HCT116 (cell line): ENCODE measurements at regions not wholly inside any gene's neighbourhood (a gene's known extent, or its start where the extent isn't known, plus 50 kb on each side); places are given as distances from the start of the nearest gene placed in this dataset.

Experiments
- ATAC-seq: fragments of 200-7000 bp; cut with Tn5 transposase; 2 replicates; pipeline ENCODE4 v1.9.1; 2020; ENCODE audit warnings: mild to moderate bottlenecking, moderate library complexity
- BruUV-seq: library from RNA; stranded (reverse); fragments of 400-500 nt; replicated peaks from 2 replicates; lab custom pipeline; 2021; lab: Mats Ljungman, UMichigan
- CTCF ChIA-PET: fragments of 300-600 bp; sonication (Branson Sonifier 250); formaldehyde crosslinking; loops from one replicate; lab custom pipeline; 2021; ENCODE audit warnings: antibody characterized with exemption; lab: Charles Lee
- POLR2A ChIA-PET: fragments of 300-600, 350-600 bp; sonication (Branson Sonifier 250); formaldehyde crosslinking; loops from one replicate; lab custom pipeline; 2021; ENCODE audit warnings: antibody characterized with exemption; lab: Charles Lee
- RAD21 ChIA-PET, 2 experiments: fragments of 300-600 bp; sonication (Branson Sonifier 250); formaldehyde crosslinking; loops; one replicate each; lab custom pipeline; 2023; ENCODE audit warnings: low total read pairs in 2 of 2; ENCODE audit not compliant: uncharacterized antibody in 2 of 2, unreplicated experiment in 2 of 2, low non-redundant PET in 1 of 2; lab: Charles Lee
- DNase-seq: peaks from one replicate; pipeline ENCODE4 v3.0.0-alpha.2; 2010; ENCODE audit warnings: low read depth, low spot score
- H2AFZ ChIP-seq: fragments of 200-600 bp; shearing (Covaris generic), sonication (generic); 2 replicates; pipeline ENCODE4 v1.6.1; 2017; ENCODE audit warnings: low read depth, mixed run types, mixed read lengths, antibody characterized with exemption, low read length; ENCODE audit not compliant: poor library complexity, severe bottlenecking
- H3K27ac ChIP-seq: 2 replicates; pipeline ENCODE4 v1.5.1; 2012; ENCODE audit warnings: low read depth, low read length
- H3K27me3 ChIP-seq: fragments of 200-600 bp; sonication (generic); 2 replicates; pipeline ENCODE4 v1.6.1; 2016; ENCODE audit warnings: mixed run types, low read length, mixed read lengths; ENCODE audit not compliant: insufficient read depth
- H3K36me3 ChIP-seq, 2 experiments: fragments of 200-500 bp in 1 of 2; fragments of 200-600 bp in 1 of 2; sonication (Bioruptor generic) in 1 of 2; sonication (generic) in 1 of 2; 2 replicates each; pipeline versions ENCODE4 v1.5.1 to v1.6.1; 2014 to 2016; ENCODE audit warnings: low read length in 2 of 2, inconsistent platforms in 1 of 2, mixed read lengths in 1 of 2, mixed run types in 1 of 2; ENCODE audit not compliant: insufficient read depth in 2 of 2, control insufficient read depth in 1 of 2
- H3K4me1 ChIP-seq, 2 experiments: fragments of 200-600 bp in 1 of 2; sonication (generic) in 1 of 2; 2 replicates each; pipeline versions ENCODE4 v1.5.1 to v1.6.1; 2012 to 2017; ENCODE audit warnings: low read length in 2 of 2, inconsistent platforms in 1 of 2, mild to moderate bottlenecking in 1 of 2, mixed read lengths in 1 of 2, mixed run types in 1 of 2, moderate library complexity in 1 of 2; ENCODE audit not compliant: insufficient read depth in 2 of 2, control insufficient read depth in 1 of 2
- H3K4me2 ChIP-seq: fragments of 200-600 bp; sonication (generic); 2 replicates; pipeline ENCODE4 v1.6.1; 2017; ENCODE audit warnings: mixed run types, low read length, mixed read lengths
- H3K4me3 ChIP-seq, 2 experiments: fragments of 200-600 bp in 1 of 2; sonication (generic) in 1 of 2; replicated peaks in 1 of 2; 2 replicates each; pipeline ENCODE4 v1.5.1; 2011 to 2016; ENCODE audit warnings: low read length in 2 of 2, control low read depth in 1 of 2, low read depth in 1 of 2, mild to moderate bottlenecking in 1 of 2, mixed read lengths in 1 of 2, mixed run types in 1 of 2
- H3K79me2 ChIP-seq: fragments of 200-600 bp; sonication (generic); 2 replicates; pipeline ENCODE4 v1.6.1; 2017; ENCODE audit warnings: mild to moderate bottlenecking, mixed run types, low read length, moderate library complexity, mixed read lengths; ENCODE audit not compliant: insufficient read depth
- H3K9ac ChIP-seq: fragments of 200-600 bp; sonication (generic); 2 replicates; pipeline ENCODE4 v1.6.1; 2016; ENCODE audit warnings: low read length, mixed read lengths
- H3K9me2 ChIP-seq: fragments of 200-600 bp; sonication (generic), shearing (Covaris generic); 2 replicates; pipeline ENCODE4 v1.6.1; 2017; ENCODE audit warnings: mixed run types, mild to moderate bottlenecking, moderate library complexity; ENCODE audit not compliant: insufficient read depth
- H3K9me3 ChIP-seq, 2 experiments: fragments of 200-500 bp in 1 of 2; fragments of 200-600 bp in 1 of 2; sonication (Bioruptor generic) in 1 of 2; sonication (generic) in 1 of 2; 2 replicates each; pipeline ENCODE4 v1.6.1; 2014 to 2017; ENCODE audit warnings: low read length in 2 of 2, mixed read lengths in 2 of 2, inconsistent platforms in 1 of 2, low read depth in 1 of 2, mild to moderate bottlenecking in 1 of 2, mixed run types in 1 of 2, moderate library complexity in 1 of 2; ENCODE audit not compliant: control insufficient read depth in 1 of 2, insufficient read depth in 1 of 2
- H4K20me1 ChIP-seq: fragments of 200-600 bp; sonication (generic), shearing (Covaris generic); 2 replicates; pipeline ENCODE4 v1.6.1; 2017; ENCODE audit warnings: mixed run types, mild to moderate bottlenecking, moderate library complexity; ENCODE audit not compliant: insufficient read depth
- CBX3 ChIP-seq: IDR thresholded peaks from 2 replicates; pipeline ENCODE4 v1.6.1; 2012; ENCODE audit warnings: low read depth
- CTCF ChIP-seq, 3 experiments: fragments of 200-600 bp in 1 of 3; sonication (generic) in 1 of 3; IDR thresholded peaks in 2 of 3; conservative IDR thresholded peaks in 1 of 3; 2 replicates each; pipeline ENCODE4 v1.5.1; 2012 to 2017; ENCODE audit warnings: low read depth in 2 of 3, low read length in 2 of 3, antibody characterized with exemption in 1 of 3, borderline replicate concordance in 1 of 3, control low read depth in 1 of 3, mild to moderate bottlenecking in 1 of 3, mixed read lengths in 1 of 3, mixed run types in 1 of 3, moderate library complexity in 1 of 3; ENCODE audit not compliant: insufficient read depth in 1 of 3
- ELF1 ChIP-seq: IDR thresholded peaks from 2 replicates; pipeline ENCODE4 v1.6.1; 2012; ENCODE audit warnings: low read depth, borderline replicate concordance
- EZH2 ChIP-seq: fragments of 200-600 bp; sonication (generic); IDR thresholded peaks from 2 replicates; pipeline ENCODE4 v1.6.1; 2017; ENCODE audit warnings: antibody characterized with exemption, mixed run types
- EZH2phosphoT487 ChIP-seq: fragments of 200-600 bp; IDR thresholded peaks from 2 replicates; pipeline ENCODE4 v1.6.1; 2018; ENCODE audit warnings: antibody characterized with exemption, borderline replicate concordance
- POLR2AphosphoS5 ChIP-seq: IDR thresholded peaks from 2 replicates; pipeline ENCODE4 v1.6.1; 2011; ENCODE audit warnings: mild to moderate bottlenecking, low read depth, low read length, moderate library complexity
- RAD21 ChIP-seq: IDR thresholded peaks from 2 replicates; pipeline ENCODE4 v1.6.1; 2012; ENCODE audit warnings: low read depth, mild to moderate bottlenecking
- REST ChIP-seq: IDR thresholded peaks from 2 replicates; pipeline ENCODE4 v1.6.1; 2012; ENCODE audit warnings: low read depth
- SRF ChIP-seq: IDR thresholded peaks from 2 replicates; pipeline ENCODE4 v1.6.1; 2012; ENCODE audit warnings: low read depth
- YY1 ChIP-seq: IDR thresholded peaks from 2 replicates; pipeline ENCODE4 v1.6.1; 2011; ENCODE audit warnings: low read length, low read depth, moderate library complexity, mild to moderate bottlenecking; ENCODE audit not compliant: insufficient replicate concordance; ENCODE audit errors: extremely low read depth
- ZBTB33 ChIP-seq: IDR thresholded peaks from 2 replicates; pipeline ENCODE4 v1.6.1; 2011; ENCODE audit warnings: mild to moderate bottlenecking, low read length, moderate library complexity; ENCODE audit not compliant: insufficient replicate concordance; ENCODE audit errors: extremely low read depth
- ZFX ChIP-seq: fragments of 450-650 bp; IDR thresholded peaks from 2 replicates; pipeline ENCODE4 v1.6.1; 2017
- intact Hi-C: fragments of 100-400 bp; cut with micrococcal nuclease; formaldehyde crosslinking; loops from 2 replicates; pipeline ENCODE4 v1.10.0; 2022
- TF ChIP-seq, protein P1 (sequence below): IDR thresholded peaks from 2 replicates; pipeline ENCODE4 v1.6.1; 2012

- no peak overlapping the region for H3K4me3 ChIP-seq
- BruUV-seq = no TSS peak
- peaks cover 3 to 27% of the 10 kb centered on the region in 2 experiments; a peak in 2 of 4 replicates for H3K9me3 ChIP-seq
- ChIA-PET POLR2A (no interaction called here), RAD21 (no interaction called here), CTCF (no interaction called here)
- no peak overlapping the region for H3K9ac ChIP-seq
- no peak for DNase-seq
- no peaks in the 10 kb centered on the region for H4K20me1 ChIP-seq
- no peaks in the 10 kb centered on the region for H3K27me3 ChIP-seq
- no peaks in the 10 kb centered on the region for H3K4me1 ChIP-seq
- intact Hi-C loops = no loop called here
- H2AFZ ChIP-seq = no peak overlapping the region
- H3K27ac ChIP-seq = no peak overlapping the region
- no peaks in the 10 kb centered on the region for H3K36me3 ChIP-seq
- no peak for TF ChIP-seq REST
- H3K79me2 ChIP-seq = no peaks in the 10 kb centered on the region
- no peak overlapping the region for H3K4me2 ChIP-seq
- ATAC-seq = no peak
- H3K9me2 ChIP-seq = no peaks in the 10 kb centered on the region
Observed at GRCh38 chr1:105914403-105914802, 1142.1 kb upstream of the PRMT6 start.

GRCh38 chr1:105934806-105935205 lies 1121.7 kb upstream of the PRMT6 start:
- Histone ChIP-seq H3K4me1 (no peaks in the 10 kb centered on the region), H3K4me3 (no peak overlapping the region), H3K4me2 (no peak overlapping the region), H3K9me2 (no peaks in the 10 kb centered on the region), H3K9ac (no peak overlapping the region), H3K36me3 (no peaks in the 10 kb centered on the region), H3K79me2 (no peaks in the 10 kb centered on the region), H4K20me1 (no peaks in the 10 kb centered on the region), H3K27ac (no peak overlapping the region), H2AFZ (no peak overlapping the region), H3K27me3 (no peaks in the 10 kb centered on the region), H3K9me3 (peaks cover 0 to 14% of the 10 kb centered on the region in 2 experiments; a peak in 2 of 4 replicates)
- no peak for ATAC-seq
- DNase-seq = no peak
- intact Hi-C loops = no loop called here
- ChIA-PET CTCF (no interaction called here), RAD21 (no interaction called here), POLR2A (no interaction called here)
- no peak for TF ChIP-seq ZBTB33
- no peak for TF ChIP-seq ZFX
- TF ChIP-seq EZH2phosphoT487 = no peak
- TF ChIP-seq, protein P1, sequence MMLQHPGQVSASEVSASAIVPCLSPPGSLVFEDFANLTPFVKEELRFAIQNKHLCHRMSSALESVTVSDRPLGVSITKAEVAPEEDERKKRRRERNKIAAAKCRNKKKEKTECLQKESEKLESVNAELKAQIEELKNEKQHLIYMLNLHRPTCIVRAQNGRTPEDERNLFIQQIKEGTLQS = no peak
- no peak for TF ChIP-seq ELF1
- no peak for TF ChIP-seq CTCF (IDR thresholded peaks at IDR 0.05 in 2 of 3, conservative IDR thresholded peaks at IDR 0.05 in 1 of 3; ENCODE audit: borderline replicate concordance in 1 of 3, insufficient read depth in 1 of 3, low read depth in 2 of 3, low read length in 2 of 3)
- no peak for TF ChIP-seq CBX3
- TF ChIP-seq YY1 = no peak
- no peak for TF ChIP-seq SRF
- no peak for TF ChIP-seq RAD21
- no peak for TF ChIP-seq EZH2
- no peak for TF ChIP-seq POLR2AphosphoS5
- BruUV-seq = no TSS peak
